Ishikawa (cell line): ENCODE measurements at regions not wholly inside any gene's neighbourhood (a gene's known extent, or its start where the extent isn't known, plus 50 kb on each side); places are given as distances from the start of the nearest gene placed in this dataset.

Experiments
- TAF1 ChIP-seq: IDR thresholded peaks from 2 replicates; pipeline ENCODE4 v1.6.1; 2012; ENCODE audit warnings: low read depth, mild to moderate bottlenecking
- TF ChIP-seq, protein P1 (sequence below): IDR thresholded peaks from 2 replicates; pipeline ENCODE4 v1.6.1; 2012

GRCh38 chr17:13273806-13274205 lies 256.0 kb upstream of the ELAC2 start:
- TF ChIP-seq, protein P1, sequence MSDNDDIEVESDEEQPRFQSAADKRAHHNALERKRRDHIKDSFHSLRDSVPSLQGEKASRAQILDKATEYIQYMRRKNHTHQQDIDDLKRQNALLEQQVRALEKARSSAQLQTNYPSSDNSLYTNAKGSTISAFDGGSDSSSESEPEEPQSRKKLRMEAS, result no peak
- no peak for TF ChIP-seq TAF1
